ENCODE measurements at regions not wholly inside any gene's neighbourhood (a gene's known extent, or its start where the extent isn't known, plus 50 kb on each side); places are given as distances from the start of the nearest gene placed in this dataset.

DNA sequence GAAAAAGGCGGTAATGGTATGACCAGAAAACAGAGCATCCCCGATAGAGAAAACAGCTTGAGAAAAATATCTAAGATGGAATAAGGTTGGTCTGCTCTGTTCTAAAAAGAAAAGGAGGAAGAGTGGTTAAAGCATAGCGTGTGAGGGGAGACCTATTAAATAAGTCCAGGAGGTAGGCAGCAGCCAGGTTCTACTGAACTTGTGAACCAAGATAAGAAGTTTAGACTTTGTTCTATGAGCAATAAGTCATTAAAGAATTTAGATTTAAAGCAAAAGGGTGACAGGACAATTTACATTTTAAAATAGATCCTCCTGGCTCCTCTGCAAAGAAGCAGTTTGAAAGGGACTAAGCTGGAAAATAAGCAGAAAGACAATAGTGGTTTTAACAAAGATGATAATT lies 81.3 kb upstream of the COX7C start:
- TF ChIP-seq, protein P1, sequence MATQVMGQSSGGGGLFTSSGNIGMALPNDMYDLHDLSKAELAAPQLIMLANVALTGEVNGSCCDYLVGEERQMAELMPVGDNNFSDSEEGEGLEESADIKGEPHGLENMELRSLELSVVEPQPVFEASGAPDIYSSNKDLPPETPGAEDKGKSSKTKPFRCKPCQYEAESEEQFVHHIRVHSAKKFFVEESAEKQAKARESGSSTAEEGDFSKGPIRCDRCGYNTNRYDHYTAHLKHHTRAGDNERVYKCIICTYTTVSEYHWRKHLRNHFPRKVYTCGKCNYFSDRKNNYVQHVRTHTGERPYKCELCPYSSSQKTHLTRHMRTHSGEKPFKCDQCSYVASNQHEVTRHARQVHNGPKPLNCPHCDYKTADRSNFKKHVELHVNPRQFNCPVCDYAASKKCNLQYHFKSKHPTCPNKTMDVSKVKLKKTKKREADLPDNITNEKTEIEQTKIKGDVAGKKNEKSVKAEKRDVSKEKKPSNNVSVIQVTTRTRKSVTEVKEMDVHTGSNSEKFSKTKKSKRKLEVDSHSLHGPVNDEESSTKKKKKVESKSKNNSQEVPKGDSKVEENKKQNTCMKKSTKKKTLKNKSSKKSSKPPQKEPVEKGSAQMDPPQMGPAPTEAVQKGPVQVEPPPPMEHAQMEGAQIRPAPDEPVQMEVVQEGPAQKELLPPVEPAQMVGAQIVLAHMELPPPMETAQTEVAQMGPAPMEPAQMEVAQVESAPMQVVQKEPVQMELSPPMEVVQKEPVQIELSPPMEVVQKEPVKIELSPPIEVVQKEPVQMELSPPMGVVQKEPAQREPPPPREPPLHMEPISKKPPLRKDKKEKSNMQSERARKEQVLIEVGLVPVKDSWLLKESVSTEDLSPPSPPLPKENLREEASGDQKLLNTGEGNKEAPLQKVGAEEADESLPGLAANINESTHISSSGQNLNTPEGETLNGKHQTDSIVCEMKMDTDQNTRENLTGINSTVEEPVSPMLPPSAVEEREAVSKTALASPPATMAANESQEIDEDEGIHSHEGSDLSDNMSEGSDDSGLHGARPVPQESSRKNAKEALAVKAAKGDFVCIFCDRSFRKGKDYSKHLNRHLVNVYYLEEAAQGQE (IDR thresholded peaks at IDR 0.05; ENCODE audit: low read depth), result no peak
- TF ChIP-seq TEAD4 (IDR thresholded peaks at IDR 0.05), result no peak
- TF ChIP-seq ZBTB7A (IDR thresholded peaks at IDR 0.05; ENCODE audit: low read depth), result no peak
- no peak for TF ChIP-seq EP300 (IDR thresholded peaks at IDR 0.05; ENCODE audit: borderline replicate concordance)
- TF ChIP-seq TCF12 (IDR thresholded peaks at IDR 0.05; ENCODE audit: low read depth), result no peak
- TF ChIP-seq NFIC (IDR thresholded peaks at IDR 0.05), result no peak
- TF ChIP-seq, protein P2, sequence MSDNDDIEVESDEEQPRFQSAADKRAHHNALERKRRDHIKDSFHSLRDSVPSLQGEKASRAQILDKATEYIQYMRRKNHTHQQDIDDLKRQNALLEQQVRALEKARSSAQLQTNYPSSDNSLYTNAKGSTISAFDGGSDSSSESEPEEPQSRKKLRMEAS (IDR thresholded peaks at IDR 0.05), result no peak
- TF ChIP-seq FOXM1 (IDR thresholded peaks at IDR 0.05; ENCODE audit: borderline replicate concordance, low read depth), result no peak
- no peak for TF ChIP-seq EGR1 (IDR thresholded peaks at IDR 0.05)
- no peak for TF ChIP-seq TAF1 (IDR thresholded peaks at IDR 0.05; ENCODE audit: low read depth)
- no peak for TF ChIP-seq RAD21 (IDR thresholded peaks at IDR 0.05; ENCODE audit: low read depth)

DNA sequence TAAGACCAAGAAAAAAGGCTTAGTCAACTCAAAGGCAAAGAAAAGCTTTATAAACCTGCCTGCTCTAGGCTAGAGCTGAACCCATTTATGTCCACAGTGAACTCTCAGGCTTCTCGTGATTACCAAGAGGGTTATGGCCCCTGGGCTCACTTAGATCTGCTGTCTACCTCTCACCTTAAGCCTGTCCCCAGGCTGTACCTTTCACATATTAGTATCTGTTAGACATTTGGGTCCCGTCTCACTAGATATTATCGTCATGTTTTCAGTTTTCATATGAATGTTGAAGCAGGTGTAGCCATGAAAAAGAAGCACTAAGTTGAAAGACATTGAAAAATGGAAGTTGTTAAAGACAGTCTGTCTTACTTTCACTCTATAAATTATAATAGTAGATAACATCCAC lies 75.2 kb upstream of the COX7C start:
- TF ChIP-seq, protein P1 (IDR thresholded peaks at IDR 0.05; ENCODE audit: low read depth), result no peak
- TF ChIP-seq EGR1 (IDR thresholded peaks at IDR 0.05) (no peak), FOXM1 (IDR thresholded peaks at IDR 0.05; ENCODE audit: borderline replicate concordance, low read depth) (no peak), CREB1 (IDR thresholded peaks at IDR 0.05; ENCODE audit: low read depth) (no peak), ZBTB7A (IDR thresholded peaks at IDR 0.05; ENCODE audit: low read depth) (no peak), RAD21 (IDR thresholded peaks at IDR 0.05; ENCODE audit: low read depth) (no peak), NFIC (IDR thresholded peaks at IDR 0.05) (no peak), TEAD4 (IDR thresholded peaks at IDR 0.05) (no peak), CEBPB (IDR thresholded peaks at IDR 0.05) (no peak), EP300 (IDR thresholded peaks at IDR 0.05; ENCODE audit: borderline replicate concordance) (no peak), YY1 (IDR thresholded peaks at IDR 0.05; ENCODE audit: low read depth) (no peak), TAF1 (IDR thresholded peaks at IDR 0.05; ENCODE audit: low read depth) (no peak), TCF12 (IDR thresholded peaks at IDR 0.05; ENCODE audit: low read depth) (no peak)
- TF ChIP-seq, protein P3, sequence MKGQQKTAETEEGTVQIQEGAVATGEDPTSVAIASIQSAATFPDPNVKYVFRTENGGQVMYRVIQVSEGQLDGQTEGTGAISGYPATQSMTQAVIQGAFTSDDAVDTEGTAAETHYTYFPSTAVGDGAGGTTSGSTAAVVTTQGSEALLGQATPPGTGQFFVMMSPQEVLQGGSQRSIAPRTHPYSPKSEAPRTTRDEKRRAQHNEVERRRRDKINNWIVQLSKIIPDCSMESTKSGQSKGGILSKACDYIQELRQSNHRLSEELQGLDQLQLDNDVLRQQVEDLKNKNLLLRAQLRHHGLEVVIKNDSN (IDR thresholded peaks at IDR 0.05), result no peak
- TF ChIP-seq, protein P2 (IDR thresholded peaks at IDR 0.05), result no peak

DNA sequence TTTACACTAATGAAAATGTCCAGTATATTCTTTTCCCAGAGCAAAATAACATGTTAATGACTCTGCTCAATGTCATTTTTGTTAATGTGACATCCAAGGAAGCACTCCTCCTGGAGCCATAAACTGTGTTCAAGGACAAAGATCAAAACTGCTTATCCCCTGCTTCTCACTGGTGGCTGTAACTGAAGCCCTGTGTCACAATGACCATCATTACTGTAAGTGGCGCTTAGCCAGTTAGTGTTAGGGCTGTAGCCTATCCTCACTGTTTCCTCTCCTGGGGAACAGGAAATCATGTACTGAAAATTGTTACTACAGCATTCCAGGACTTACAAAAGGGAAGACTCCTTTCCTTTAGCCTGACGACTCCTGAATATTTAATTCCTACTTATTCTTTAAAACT lies 71.7 kb upstream of the COX7C start:
- TF ChIP-seq CEBPB (IDR thresholded peaks at IDR 0.05) (no peak), NFIC (IDR thresholded peaks at IDR 0.05) (no peak), YY1 (IDR thresholded peaks at IDR 0.05; ENCODE audit: low read depth) (no peak), TEAD4 (IDR thresholded peaks at IDR 0.05) (no peak)
- TF ChIP-seq, protein P3 (IDR thresholded peaks at IDR 0.05), result no peak

DNA sequence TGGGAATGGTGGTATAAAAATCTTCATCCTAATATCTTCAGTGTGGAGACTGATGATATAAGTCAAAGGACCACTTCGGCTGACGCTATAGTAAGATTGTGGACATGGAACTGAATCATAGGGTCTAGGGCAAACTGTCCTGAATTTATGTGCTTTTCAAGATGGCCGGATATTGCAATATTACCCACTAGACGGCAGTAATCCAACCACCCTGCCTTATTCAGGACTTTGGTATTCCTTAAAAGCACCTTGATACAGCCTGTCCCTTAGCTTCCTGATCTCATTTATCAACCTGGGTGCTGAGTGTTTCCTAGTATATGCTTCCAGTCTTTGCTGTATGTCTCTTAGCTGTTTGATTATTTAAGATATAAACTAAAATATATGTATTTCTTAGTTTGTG lies 71.2 kb upstream of the COX7C start:
- TF ChIP-seq, protein P2 (IDR thresholded peaks at IDR 0.05), result no peak

DNA sequence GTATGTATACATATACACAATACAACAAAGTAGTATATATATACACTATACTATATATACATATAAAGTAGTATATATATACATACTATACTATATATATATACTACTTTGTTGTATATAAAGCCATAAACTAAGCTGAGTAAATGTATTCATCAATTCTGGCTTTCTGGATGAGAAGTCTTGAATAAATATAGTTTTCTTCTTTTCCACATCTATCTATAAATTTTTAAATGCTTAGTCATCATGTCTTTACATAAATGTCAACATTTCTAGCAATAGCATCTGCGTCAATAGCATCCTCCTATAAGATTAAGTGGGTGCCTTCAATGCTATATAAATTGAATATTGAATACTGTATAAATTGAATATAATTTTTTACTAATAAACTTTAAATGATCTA lies 63.1 kb upstream of the COX7C start:
- TF ChIP-seq EP300 (IDR thresholded peaks at IDR 0.05; ENCODE audit: borderline replicate concordance), result no peak
- no peak for TF ChIP-seq CEBPB (IDR thresholded peaks at IDR 0.05)
- no peak for TF ChIP-seq TEAD4 (IDR thresholded peaks at IDR 0.05)

DNA sequence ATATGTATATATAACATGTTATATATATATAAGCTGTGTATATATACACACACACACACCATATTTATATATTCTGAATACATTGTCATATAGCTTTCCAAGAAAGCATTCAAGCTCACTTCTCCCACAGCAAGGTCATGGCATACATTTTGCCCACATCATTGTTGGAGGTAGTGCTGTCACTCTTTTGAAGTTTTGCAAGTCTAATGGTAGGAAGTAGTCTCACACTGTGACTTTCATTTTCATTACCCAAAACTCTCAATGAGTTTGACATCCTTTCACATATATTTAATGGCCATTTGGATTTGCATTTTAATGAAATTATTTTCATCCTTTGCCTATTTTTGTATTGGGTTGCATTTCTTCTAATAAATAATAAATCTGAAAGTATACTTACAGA lies 59.8 kb upstream of the COX7C start:
- no peak for TF ChIP-seq YY1 (IDR thresholded peaks at IDR 0.05; ENCODE audit: low read depth)
- no peak for TF ChIP-seq FOXM1 (IDR thresholded peaks at IDR 0.05; ENCODE audit: borderline replicate concordance, low read depth)
- TF ChIP-seq, protein P2 (IDR thresholded peaks at IDR 0.05), result no peak
- TF ChIP-seq CEBPB (IDR thresholded peaks at IDR 0.05), result no peak
